ENCODE measurements at regions not wholly inside any gene's neighbourhood (a gene's known extent, or its start where the extent isn't known, plus 50 kb on each side); places are given as distances from the start of the nearest gene placed in this dataset.
A peak's percentile ranks its signal among the peaks of the same experiment; 100 is the strongest.

- Histone ChIP-seq H3K4me1 (no peaks in the 10 kb centered on the region), H3K4me3 (no peak overlapping the region), H3K27ac (no peak overlapping the region), H3K9me3 (no peaks in the 10 kb centered on the region), H3K36me3 (ENCODE audit: low read depth, missing control alignments) (no peaks in the 10 kb centered on the region), H3K27me3 (no peaks in the 10 kb centered on the region)
- TF ChIP-seq CTCF (IDR thresholded peaks at IDR 0.05) (no peak), POLR2A (IDR thresholded peaks at IDR 0.05) (no peak)
- DNase-seq = no peak
- intact Hi-C loops (cut with DNase I; ENCODE audit: low total_unique reads) = no loop called here
- 80 to 82% methylated on average over 8 of the region's 8 CpGs for WGBS, 2 donors
Measured at GRCh38 chr21:41073558-41073957, 94.4 kb upstream of the BACE2 start.

- WGBS, 2 donors = 62 to 75% methylated on average over 11 of the region's 11 CpGs
- Histone ChIP-seq H3K36me3 (ENCODE audit: low read depth, missing control alignments) (no peaks in the 10 kb centered on the region), H3K27ac (no peak overlapping the region), H3K9me3 (no peaks in the 10 kb centered on the region), H3K4me1 (no peaks in the 10 kb centered on the region), H3K4me3 (no peak overlapping the region), H3K27me3 (no peaks in the 10 kb centered on the region)
- intact Hi-C loops (cut with DNase I; ENCODE audit: low total_unique reads) = no loop called here
- no peak for TF ChIP-seq CTCF (IDR thresholded peaks at IDR 0.05)
- TF ChIP-seq POLR2A (IDR thresholded peaks at IDR 0.05) = no peak
- DNase-seq = no peak
Measured at GRCh38 chr21:41074396-41075184, 93.4 kb upstream of the BACE2 start.

- no peaks in the 10 kb centered on the region for H3K36me3 ChIP-seq (ENCODE audit: low read depth, missing control alignments)
- H3K4me1 ChIP-seq = no peaks in the 10 kb centered on the region
- H3K9me3 ChIP-seq = no peaks in the 10 kb centered on the region
- TF ChIP-seq CTCF (IDR thresholded peaks at IDR 0.05) (no peak), POLR2A (IDR thresholded peaks at IDR 0.05) (no peak)
- DNase-seq = no peak
- WGBS, 2 donors = 48 to 95% methylated on average over 18 of the region's 18 CpGs
- H3K27me3 ChIP-seq = no peaks in the 10 kb centered on the region
- no peak overlapping the region for H3K27ac ChIP-seq
- intact Hi-C loops (cut with DNase I; ENCODE audit: low total_unique reads) = no loop called here
- peak overlapping the region in 1 of 2 donors; percentile 35 for H3K4me3 ChIP-seq
Measured at GRCh38 chr21:41075656-41076055, 92.3 kb upstream of the BACE2 start.

GRCh38 chr21:41076064-41076463 is 91.9 kb upstream of the BACE2 start:
- no peak for DNase-seq
- no peaks in the 10 kb centered on the region for H3K27me3 ChIP-seq

More at GRCh38 chr21:41076064-41076463, 91.9 kb upstream of the BACE2 start:
- WGBS, 2 donors = 73 to 89% methylated on average over 6 to 13 of the region's 16 CpGs
- TF ChIP-seq CTCF (IDR thresholded peaks at IDR 0.05) (no peak), POLR2A (IDR thresholded peaks at IDR 0.05) (no peak)
- intact Hi-C loops (cut with DNase I; ENCODE audit: low total_unique reads) = no loop called here
- Histone ChIP-seq H3K36me3 (ENCODE audit: low read depth, missing control alignments) (no peaks in the 10 kb centered on the region), H3K4me1 (no peaks in the 10 kb centered on the region), H3K4me3 (peak overlapping the region in 1 of 2 donors; percentile 35), H3K27ac (no peak overlapping the region), H3K9me3 (no peaks in the 10 kb centered on the region)

All from testis (tissue), 2 donors.